ENCODE measurements at regions not wholly inside any gene's neighbourhood (a gene's known extent, or its start where the extent isn't known, plus 50 kb on each side); places are given as distances from the start of the nearest gene placed in this dataset.

DNA sequence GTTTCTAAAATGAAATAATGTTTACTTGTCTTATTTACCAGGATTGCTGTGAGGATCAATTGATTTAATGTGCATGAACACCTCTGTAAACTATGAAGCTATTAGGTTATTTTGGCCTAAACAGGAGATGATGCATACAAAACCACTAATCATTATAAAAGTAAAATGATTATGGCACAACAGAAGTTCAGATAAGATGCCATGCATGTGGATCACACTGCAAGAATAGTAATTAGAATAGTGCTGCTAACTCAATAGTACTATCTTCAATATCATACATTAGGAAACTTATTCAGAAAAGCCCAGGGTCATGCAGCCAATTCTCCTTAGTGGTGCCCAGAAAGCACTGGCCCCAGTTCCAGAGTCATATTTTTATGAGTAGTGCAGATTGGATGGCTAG, 66.9 kb downstream of the TMEM100 start:
- TF ChIP-seq EZH2 (IDR thresholded peaks at IDR 0.05; ENCODE audit: borderline replicate concordance, low read depth, low read length, severe bottlenecking) (no peak), MYC (IDR thresholded peaks at IDR 0.05; ENCODE audit: low read depth, low read length) (no peak), JUN (IDR thresholded peaks at IDR 0.05; ENCODE audit: borderline replicate concordance, insufficient read depth, insufficient read length, low read depth) (no peak), POLR2A (IDR thresholded peaks at IDR 0.05; ENCODE audit: low read depth, low read length) (no peak), GATA2 (IDR thresholded peaks at IDR 0.05; ENCODE audit: insufficient read depth, insufficient read length, low read depth, low read length) (no peak), FOS (IDR thresholded peaks at IDR 0.05; ENCODE audit: borderline replicate concordance, insufficient read depth, low read length) (no peak)
- TF ChIP-seq, protein P1, sequence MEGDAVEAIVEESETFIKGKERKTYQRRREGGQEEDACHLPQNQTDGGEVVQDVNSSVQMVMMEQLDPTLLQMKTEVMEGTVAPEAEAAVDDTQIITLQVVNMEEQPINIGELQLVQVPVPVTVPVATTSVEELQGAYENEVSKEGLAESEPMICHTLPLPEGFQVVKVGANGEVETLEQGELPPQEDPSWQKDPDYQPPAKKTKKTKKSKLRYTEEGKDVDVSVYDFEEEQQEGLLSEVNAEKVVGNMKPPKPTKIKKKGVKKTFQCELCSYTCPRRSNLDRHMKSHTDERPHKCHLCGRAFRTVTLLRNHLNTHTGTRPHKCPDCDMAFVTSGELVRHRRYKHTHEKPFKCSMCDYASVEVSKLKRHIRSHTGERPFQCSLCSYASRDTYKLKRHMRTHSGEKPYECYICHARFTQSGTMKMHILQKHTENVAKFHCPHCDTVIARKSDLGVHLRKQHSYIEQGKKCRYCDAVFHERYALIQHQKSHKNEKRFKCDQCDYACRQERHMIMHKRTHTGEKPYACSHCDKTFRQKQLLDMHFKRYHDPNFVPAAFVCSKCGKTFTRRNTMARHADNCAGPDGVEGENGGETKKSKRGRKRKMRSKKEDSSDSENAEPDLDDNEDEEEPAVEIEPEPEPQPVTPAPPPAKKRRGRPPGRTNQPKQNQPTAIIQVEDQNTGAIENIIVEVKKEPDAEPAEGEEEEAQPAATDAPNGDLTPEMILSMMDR (IDR thresholded peaks at IDR 0.05; ENCODE audit: extremely low read depth in 1 of 2, insufficient read depth in 1 of 2, low read depth in 1 of 2, low read length in 2 of 2), result no peak
- Histone ChIP-seq H3K4me3 (replicated peaks in 1 of 3; ENCODE audit: insufficient read depth in 1 of 3, low read depth in 1 of 3, low read length in 3 of 3) (no peak overlapping the region), H3K27me3 (ENCODE audit: control insufficient read depth in 2 of 2, insufficient read depth in 2 of 2, low read length in 2 of 2) (no peaks in the 10 kb centered on the region), H3K27ac (ENCODE audit: insufficient read depth, low read depth, low read length) (no peak overlapping the region), H2AFZ (ENCODE audit: low read depth, low read length) (no peak overlapping the region), H3K9me1 (replicated peaks; ENCODE audit: control insufficient read depth, extremely low read depth, insufficient read depth, low read length) (no peaks in the 10 kb centered on the region), H3K36me3 (ENCODE audit: control insufficient read depth in 2 of 2, extremely low read depth in 1 of 2, insufficient read depth in 2 of 2, low read length in 2 of 2) (no peaks in the 10 kb centered on the region), H4K20me1 (replicated peaks; ENCODE audit: control insufficient read depth, extremely low read depth, insufficient read depth, low read length) (no peaks in the 10 kb centered on the region), H3K4me2 (ENCODE audit: insufficient read depth, low read length) (no peak overlapping the region), H3K9me3 (replicated peaks; ENCODE audit: control insufficient read depth, insufficient read depth, low read length) (no peaks in the 10 kb centered on the region), H3K4me1 (ENCODE audit: control insufficient read depth, extremely low read depth, insufficient read depth, low read length) (peaks cover 3% of the 10 kb centered on the region), H3K9ac (replicated peaks; ENCODE audit: extremely low read depth, insufficient read depth, low read length) (no peak overlapping the region), H3K79me2 (ENCODE audit: control insufficient read depth, insufficient read depth, low read length) (no peaks in the 10 kb centered on the region)
- intact Hi-C loops (cut with micrococcal nuclease) (no loop called here), dilution Hi-C loops (cut with MboI; ENCODE audit: extremely low pct_ligation_motif_present, low sequenced_read_pairs) (no loop called here)
- CTCF ChIA-PET, result interaction anchor here (1.1 kb wide), 1 partner anchor 15 kb away, joined by 3 read pairs; no protein-coding TSS in a partner anchor
- no TSS peak for BruUV-seq (replicated peaks)
- FAIRE-seq (no peak), DNase-seq (ENCODE audit: low read depth, low spot score) (no peak)
- POLR2A ChIA-PET, result no interaction called here

DNA sequence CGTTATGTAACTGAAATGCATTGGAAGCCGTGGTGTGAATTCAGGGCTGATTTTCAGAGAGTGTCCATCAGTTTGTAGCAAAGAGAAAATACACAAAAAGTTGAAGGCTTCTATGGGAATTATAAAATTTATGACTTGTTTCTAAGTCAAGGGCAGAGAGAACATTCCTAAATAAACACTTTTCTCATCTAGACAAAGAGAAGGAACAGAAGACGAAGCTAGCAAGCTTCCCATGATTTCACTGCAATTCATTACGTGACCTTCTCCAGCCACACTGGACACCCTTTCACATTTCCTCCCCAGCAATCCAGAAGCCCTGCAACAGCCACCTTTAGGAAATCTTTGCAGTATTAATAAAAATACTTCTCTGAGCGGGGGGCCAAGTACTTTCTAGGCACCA, 67.8 kb downstream of the TMEM100 start:
- intact Hi-C loops (cut with micrococcal nuclease), result no loop called here
- H3K4me1 ChIP-seq (ENCODE audit: control insufficient read depth, extremely low read depth, insufficient read depth, low read length), result no peaks in the 10 kb centered on the region
- ChIA-PET POLR2A (no interaction called here), CTCF (interaction anchor here (1.1 kb wide), 1 partner anchor 14 kb away, joined by 3 read pairs; no protein-coding TSS in a partner anchor)
- no peak for FAIRE-seq
- H3K79me2 ChIP-seq (ENCODE audit: control insufficient read depth, insufficient read depth, low read length), result no peaks in the 10 kb centered on the region
- dilution Hi-C loops (cut with MboI; ENCODE audit: extremely low pct_ligation_motif_present, low sequenced_read_pairs), result no loop called here
- H3K9ac ChIP-seq (replicated peaks; ENCODE audit: extremely low read depth, insufficient read depth, low read length), result no peak overlapping the region
- no peaks in the 10 kb centered on the region for H3K9me1 ChIP-seq (replicated peaks; ENCODE audit: control insufficient read depth, extremely low read depth, insufficient read depth, low read length)
- peak; percentile 9 for DNase-seq (ENCODE audit: low read depth, low spot score)
- no peaks in the 10 kb centered on the region for H3K36me3 ChIP-seq (ENCODE audit: control insufficient read depth in 2 of 2, extremely low read depth in 1 of 2, insufficient read depth in 2 of 2, low read length in 2 of 2)
- H3K27me3 ChIP-seq (ENCODE audit: control insufficient read depth in 2 of 2, insufficient read depth in 2 of 2, low read length in 2 of 2), result no peaks in the 10 kb centered on the region
- TF ChIP-seq, protein P2, sequence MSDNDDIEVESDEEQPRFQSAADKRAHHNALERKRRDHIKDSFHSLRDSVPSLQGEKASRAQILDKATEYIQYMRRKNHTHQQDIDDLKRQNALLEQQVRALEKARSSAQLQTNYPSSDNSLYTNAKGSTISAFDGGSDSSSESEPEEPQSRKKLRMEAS (IDR thresholded peaks at IDR 0.05; ENCODE audit: insufficient read depth, insufficient read length), result no peak
- TF ChIP-seq GATA2 (IDR thresholded peaks at IDR 0.05; ENCODE audit: insufficient read depth, insufficient read length, low read depth, low read length) (no peak), POLR2AphosphoS5 (IDR thresholded peaks at IDR 0.05; ENCODE audit: insufficient read depth, low read depth, low read length) (no peak), EZH2 (IDR thresholded peaks at IDR 0.05; ENCODE audit: borderline replicate concordance, low read depth, low read length, severe bottlenecking) (no peak), MYC (IDR thresholded peaks at IDR 0.05; ENCODE audit: low read depth, low read length) (no peak), FOS (IDR thresholded peaks at IDR 0.05; ENCODE audit: borderline replicate concordance, insufficient read depth, low read length) (no peak), JUN (IDR thresholded peaks at IDR 0.05; ENCODE audit: borderline replicate concordance, insufficient read depth, insufficient read length, low read depth) (no peak), POLR2A (IDR thresholded peaks at IDR 0.05; ENCODE audit: low read depth, low read length) (no peak)
- TF ChIP-seq, protein P1 (IDR thresholded peaks at IDR 0.05; ENCODE audit: extremely low read depth in 1 of 2, insufficient read depth in 1 of 2, low read depth in 1 of 2, low read length in 2 of 2), result no peak
- no peaks in the 10 kb centered on the region for H4K20me1 ChIP-seq (replicated peaks; ENCODE audit: control insufficient read depth, extremely low read depth, insufficient read depth, low read length)
- no peaks in the 10 kb centered on the region for H3K9me3 ChIP-seq (replicated peaks; ENCODE audit: control insufficient read depth, insufficient read depth, low read length)
- H3K4me2 ChIP-seq (ENCODE audit: insufficient read depth, low read length), result no peak overlapping the region
- no peak overlapping the region for H2AFZ ChIP-seq (ENCODE audit: low read depth, low read length)
- BruUV-seq (replicated peaks), result no TSS peak
- H3K4me3 ChIP-seq (replicated peaks in 1 of 3; ENCODE audit: insufficient read depth in 1 of 3, low read depth in 1 of 3, low read length in 3 of 3), result no peak overlapping the region
- H3K27ac ChIP-seq (ENCODE audit: insufficient read depth, low read depth, low read length), result no peak overlapping the region
